Superior temporal gyrus (tissue), 1 donor: ENCODE measurements at regions not wholly inside any gene's neighbourhood (a gene's known extent, or its start where the extent isn't known, plus 50 kb on each side); places are given as distances from the start of the nearest gene placed in this dataset.

ENCODE experiments used
- DNase-seq: peaks from one replicate; pipeline ENCODE4 v3.0.0-alpha.2; 2016; ENCODE audit errors: extremely low spot score

DNA sequence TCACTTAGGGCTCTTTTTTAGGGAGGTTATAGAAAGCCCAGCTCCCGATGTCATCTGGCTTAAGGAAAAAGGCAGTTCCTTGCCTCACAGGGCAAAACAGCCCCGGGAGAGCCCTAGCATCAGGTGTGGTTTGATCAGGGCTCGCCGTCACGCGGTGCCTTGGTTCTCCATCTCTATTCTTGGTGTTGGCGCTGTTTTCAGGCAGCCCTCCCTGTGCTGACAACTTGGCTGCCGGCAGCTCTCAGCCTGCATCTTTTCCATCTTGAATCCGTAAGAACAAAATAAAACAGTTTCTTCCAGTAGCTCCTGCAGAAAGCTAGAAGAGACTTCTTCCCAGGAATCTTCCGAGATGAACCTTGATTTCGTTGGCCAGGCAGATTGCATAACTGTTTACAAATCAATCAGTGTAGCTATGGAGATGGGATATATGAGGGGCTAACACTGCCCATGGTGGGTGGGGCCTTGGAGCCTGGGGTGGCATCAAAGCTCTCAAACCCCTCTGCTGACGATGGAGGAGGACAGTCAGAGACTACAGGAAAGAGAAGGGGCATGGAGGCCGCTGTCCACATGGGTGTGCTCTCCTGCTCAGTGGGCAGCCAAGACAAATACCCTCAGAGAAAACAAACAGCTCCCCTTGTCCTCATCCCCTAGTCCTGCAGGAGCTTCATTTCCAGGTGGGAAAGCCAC lies 370.7 kb upstream of the C1orf174 start:
- no peak for DNase-seq

DNA sequence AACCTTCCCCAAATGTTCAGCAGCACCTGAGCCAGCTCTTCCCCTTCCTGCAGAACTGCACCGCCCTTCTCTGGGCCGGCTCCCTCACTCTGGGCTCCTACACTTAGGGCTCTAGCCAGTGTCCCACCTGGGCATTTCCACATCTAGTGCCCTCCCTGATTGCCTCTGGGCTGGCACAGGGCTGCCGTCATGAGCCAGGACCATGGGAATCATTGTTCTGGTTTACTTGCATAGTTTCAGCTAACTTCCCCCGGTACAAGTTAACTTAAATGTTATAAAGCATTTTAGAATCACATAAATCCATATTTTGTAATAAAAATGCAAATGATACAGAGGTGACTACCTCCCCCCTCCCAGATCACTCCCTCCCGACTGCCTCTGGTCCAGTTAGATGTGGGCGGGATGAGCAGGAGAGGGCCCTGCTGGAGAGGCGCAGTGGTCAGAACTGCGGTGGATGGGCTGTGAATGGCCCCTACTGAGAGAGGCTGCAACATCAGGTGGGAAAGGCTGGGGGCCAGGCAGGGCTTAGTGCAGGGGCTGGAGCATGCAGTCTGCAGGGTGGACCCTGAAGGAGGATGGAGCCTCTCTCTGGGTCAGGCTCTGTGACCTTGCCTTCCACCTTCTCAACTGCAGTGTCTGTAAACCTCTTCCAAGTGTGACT lies 371.4 kb upstream of the C1orf174 start:
- no peak for DNase-seq

DNA sequence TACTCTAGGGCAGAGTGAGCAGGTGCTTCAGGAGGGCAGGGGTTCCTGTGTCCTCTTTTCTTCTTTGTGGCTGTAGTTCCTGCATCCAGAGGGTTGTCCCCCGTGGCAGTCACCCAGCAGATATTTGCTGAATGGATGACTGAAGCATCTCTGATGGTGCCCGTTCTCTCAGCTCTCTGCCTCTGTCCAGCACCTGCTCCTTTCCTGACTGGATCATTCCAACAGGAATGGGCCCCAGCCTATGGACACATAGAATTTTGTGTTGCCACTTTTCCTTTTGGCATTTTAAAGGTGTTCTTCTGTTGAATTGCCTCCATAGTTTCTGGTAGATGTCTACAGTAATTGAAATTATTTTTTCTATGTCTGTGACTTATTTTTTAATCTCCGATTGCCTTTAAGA lies 372.5 kb upstream of the C1orf174 start:
- no peak for DNase-seq

DNA sequence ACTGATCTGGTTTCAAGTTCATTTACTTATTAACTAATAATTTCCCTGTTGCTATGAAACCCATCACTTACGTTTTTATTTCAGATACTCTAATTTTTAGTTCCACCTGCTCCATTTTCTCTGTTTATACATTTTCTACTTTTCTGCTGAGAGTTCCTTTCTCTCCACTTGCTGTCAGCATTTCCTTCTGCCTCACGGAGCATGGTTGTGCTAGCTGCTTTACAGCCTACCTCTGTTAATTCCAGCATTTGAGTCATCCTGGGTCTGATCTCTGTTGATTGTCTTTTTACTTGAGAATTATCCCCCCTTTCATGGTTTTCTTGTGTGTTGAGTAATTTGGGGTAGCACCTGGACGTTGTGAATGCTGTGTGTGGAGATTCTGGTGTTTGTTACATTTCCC lies 373.2 kb upstream of the C1orf174 start:
- DNase-seq = no peak

DNA sequence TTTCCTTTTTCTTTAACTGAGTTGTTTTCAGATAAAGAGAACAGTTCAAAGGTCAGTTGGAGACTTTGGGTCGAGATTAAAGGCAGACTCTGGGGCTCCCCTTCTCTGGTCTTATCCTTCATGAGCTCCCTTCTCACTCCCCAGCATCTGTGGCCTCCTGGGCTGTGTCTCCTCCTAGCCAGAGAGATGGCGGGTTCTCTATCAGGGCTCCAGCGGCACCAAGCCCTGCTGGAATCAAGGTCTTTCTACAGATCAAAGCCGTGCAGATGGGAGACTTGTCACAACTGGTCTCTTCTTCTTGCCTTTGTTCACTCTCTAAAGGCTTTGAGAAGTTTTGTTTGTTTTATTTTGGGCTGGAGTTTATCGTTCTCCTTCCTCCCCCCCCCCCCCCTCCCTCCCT lies 373.7 kb upstream of the C1orf174 start:
- no peak for DNase-seq

DNA sequence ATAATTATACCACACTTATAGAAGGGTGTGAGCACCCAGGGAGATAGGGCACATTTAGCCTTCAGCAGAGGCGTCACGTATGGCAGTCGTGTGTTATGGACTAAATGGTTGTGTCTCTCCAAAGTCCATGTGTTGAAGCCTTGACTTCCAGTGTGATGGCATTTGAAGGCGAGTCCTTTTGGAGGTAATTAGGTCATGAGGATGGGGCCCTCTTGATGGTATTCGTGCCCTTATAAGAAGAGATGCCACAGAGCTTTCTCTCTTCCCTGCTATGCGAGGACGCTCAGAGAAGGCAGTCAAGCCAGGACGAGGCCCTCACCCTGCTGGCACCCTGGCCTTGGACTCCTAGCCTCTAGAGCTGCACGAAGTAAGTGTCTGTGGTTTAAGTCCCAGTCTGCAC lies 375.0 kb upstream of the C1orf174 start:
- DNase-seq = no peak

DNA sequence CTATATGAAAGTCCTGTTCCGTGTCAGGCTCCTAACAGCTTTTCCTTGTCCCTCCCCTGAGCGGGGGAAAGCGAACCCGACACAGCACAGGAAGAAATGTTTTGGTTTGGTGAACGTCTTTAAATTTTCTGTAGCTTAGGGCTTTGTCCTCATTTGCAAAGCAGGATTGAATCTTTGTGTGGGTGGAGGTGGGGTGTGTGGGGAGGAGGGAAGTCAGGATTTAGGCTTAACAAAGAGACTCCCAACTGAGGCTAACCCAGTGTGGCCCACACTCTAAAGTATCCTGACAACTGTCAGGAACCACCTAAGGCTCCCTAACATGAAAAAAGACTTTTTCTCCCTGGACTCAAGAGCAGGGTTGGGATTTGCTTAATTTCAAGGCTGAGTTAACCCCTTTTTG lies 376.2 kb upstream of the C1orf174 start:
- no peak for DNase-seq

DNA sequence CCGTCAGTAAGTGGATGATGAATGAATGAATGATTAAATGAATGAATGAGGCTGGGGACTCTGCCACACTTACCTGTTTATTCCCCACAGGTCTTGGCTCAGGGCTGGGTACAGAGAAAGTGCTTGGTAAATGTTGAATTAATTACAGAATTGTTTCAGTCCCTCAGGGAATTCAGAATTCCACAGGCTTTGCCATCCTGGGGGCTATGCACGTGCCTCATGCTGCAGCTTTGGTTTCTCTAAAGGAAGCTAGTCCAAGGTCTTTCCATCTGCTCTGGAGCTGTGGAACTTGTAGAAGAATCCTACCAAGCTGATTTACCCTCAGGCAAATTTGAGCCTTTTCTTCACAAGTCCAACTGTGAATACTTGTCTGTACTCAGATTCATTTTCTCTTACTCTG lies 376.8 kb upstream of the AJAP1 start:
- no peak for DNase-seq

DNA sequence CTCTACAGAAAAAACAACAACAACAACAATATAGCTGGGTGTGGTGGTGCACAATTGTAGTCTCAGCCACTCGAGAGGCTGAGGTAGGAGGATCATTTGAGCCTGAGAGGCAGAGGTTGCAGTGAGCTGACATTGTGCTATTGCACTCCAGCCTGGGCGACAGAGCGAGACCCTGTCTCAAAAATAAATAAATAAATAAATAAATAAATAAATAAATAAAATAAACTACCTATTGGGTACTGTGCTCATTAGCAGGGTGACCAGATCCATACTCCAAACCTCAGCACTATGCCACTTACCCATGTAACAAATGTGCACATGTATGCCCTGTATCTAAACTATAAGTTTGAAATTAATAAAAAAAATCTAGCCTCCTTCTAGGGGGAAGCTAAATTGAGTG lies 369.4 kb upstream of the AJAP1 start:
- DNase-seq = no peak

DNA sequence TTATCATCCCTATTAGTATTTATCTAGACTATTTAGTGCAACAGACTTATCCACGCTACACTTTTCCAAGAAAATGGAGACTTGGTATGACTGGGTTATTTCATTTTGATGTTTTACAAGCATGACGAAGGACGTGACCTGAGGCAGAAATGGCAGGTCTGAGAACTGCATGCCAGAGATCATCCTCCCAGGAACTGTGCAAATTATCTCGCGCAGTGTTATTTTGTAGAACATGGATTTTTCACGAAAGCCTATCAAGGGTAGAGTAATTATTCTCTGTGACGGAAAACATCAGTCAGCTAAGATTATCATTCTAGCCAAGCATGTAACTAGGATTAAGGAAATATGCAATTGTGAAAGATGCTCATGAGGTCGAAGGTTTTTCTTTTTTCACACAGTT lies 361.5 kb upstream of the AJAP1 start:
- no peak for DNase-seq

DNA sequence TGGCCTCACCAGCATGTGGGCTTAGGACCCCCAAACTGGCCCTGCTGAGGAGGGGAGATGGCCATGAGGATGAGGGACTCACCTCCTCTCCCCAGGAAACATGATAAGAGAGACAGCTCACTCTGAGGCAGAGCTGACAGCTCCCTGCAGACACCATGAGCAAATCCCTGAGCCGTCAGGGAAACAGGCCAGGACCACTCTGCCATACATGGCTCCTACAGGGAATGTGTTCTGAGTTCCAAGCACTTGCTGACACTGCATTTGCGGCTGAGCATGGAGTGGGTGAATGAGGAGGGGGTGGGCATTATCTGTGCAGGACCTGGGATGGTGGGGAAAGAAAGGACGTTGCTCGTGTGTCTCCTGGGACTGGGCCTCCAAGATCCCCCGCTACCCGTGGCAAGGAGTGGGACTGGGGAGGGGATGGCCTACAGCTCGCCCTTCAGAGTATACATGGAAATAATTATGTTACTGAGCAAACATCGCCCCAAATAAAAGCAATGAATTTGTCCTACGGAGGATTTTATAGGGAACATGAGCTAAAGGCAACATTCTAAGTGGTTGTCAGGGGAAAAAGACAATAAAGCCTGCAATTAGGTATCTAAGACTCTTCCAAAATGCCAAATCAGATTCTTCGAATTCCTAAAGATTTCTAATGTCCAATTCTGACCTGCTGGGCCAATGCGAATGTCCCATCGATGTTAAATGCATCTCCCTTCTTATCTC lies 355.9 kb upstream of the AJAP1 start:
- no peak for DNase-seq

DNA sequence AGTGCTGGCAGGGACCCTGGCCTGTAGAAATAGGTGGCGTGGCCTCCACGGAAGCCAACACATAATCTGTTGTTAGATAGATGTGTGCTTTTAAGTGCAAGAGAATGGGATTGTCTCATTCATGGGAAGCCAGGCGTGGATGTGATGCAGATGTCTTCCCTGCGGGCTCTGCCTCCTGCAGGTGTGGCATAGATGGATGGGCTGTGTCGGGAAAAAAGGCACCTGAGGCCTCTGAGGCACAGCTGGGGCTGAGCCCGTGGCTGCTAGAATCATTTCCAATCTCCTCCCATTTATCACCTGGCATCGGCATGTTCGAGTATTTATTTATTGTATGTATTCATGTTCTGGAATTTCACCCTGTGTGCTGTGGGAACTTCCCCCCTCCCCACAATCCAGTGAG lies 353.4 kb upstream of the AJAP1 start:
- no peak for DNase-seq

DNA sequence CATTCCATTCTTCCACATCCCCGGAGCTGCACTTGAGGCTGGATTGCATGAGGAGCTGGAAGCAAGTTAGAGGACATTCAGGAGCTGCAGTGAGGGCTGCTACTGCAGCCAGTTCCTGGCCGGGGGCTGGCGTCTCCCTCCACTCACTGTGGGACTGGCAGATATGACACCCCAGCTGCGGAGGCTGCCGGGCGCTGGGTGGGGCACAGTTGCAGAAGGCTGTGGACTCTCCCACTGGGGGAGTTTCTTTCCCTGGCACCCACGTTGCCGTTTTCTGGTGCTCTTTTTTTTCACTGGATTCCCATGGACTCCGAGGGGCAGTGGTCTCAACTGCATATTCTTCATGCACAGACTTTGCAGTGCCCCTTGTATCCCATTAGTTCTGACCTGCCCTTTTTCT lies 351.1 kb upstream of the AJAP1 start:
- DNase-seq = no peak

DNA sequence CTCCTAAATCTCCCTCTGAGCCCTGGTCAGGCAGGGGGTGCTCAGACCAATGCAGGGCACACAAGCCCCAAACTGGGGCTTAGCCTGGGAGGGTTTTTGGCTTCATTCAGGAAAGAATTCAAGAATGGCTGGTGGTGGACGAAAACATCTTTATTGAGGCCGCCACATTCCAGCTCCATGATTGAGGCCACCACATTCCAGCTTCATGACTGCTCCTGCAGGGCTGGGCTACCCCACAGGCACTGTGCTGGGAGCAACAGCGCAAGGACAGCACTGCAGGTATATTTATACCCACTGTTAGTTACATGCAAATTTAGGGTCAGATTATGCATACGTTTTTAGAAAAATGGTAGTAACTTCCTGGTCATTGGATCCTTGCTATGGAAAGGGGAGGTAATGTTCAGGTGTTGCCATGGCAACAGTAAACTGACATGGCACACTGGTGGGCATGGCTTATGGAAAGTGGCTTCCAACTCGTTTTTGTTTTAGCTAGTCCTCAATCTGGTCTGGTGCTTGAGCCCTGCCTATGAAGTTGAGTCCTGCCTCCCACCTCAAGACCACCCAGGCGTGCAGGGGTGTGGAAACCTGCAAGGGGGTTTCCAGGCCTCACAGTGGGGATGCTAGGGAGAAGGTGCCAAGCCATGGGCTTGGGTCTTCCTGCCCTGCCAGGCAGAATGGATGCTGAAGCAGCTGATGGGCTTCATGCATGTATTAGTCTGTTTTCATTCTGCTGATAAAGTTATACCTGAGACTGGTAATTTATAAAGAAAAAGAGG lies 348.7 kb upstream of the AJAP1 start:
- no peak for DNase-seq

DNA sequence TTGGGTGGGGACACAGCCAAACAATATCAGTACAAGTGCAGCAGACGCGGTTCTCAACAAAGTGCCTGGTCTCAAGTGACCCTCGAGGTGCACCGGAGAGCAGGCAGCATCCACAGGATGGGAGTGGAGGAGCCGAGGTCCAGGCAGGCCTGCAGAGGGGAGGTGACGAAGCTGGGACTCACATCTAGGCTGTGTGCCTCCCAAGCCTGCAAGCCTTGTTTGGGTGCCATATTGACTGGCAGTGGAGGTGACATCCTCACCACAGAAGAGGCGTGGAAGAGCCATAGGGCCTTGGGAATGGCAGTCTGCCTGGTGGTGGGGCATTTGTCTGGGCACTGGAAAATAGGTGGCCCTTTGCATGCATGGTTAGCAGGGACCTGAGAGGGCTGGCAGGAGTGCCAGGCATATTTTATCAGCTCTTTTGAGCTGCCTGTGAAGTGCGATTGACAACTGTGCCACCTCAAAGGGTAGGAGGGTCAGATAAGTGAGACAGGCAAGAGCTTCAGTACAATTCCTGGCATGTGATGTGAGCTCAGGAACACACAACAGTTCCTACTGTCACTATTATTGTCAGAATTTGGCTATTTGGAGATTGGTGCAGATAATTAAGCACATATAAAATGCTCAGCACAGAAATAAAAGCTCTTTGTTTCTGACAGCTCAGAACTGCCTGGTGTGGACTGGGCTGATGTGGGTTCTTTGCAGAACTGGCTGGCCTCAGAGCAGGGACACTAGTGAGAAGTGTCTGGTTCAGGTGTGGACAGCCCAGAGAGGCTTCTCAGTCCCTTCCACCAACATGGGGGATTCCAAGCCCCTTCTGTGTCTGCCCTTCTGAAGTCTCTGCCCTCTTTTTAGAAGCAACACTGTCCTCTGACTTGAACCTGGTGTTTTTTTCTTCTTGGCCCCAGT lies 347.6 kb upstream of the AJAP1 start:
- DNase-seq = peak; percentile 6

DNA sequence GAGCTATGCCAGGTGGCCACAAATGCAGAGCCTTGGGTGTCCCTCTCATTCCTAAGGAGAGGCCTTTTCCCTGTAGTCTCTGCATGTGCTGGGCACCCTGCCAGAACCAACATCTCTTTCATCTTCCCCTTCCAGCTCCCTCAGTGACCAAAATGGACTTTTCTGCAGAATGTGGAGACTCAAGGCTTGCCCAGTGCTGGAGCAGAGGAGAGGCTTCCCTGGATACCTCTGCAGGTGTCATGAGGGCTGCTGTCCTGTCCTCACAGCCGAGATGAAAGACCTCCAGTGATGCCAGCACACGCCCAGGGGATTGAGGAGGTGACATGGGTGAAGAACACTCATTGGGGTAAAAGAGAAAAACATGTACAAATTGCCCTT lies 347.0 kb upstream of the AJAP1 start:
- no peak for DNase-seq

DNA sequence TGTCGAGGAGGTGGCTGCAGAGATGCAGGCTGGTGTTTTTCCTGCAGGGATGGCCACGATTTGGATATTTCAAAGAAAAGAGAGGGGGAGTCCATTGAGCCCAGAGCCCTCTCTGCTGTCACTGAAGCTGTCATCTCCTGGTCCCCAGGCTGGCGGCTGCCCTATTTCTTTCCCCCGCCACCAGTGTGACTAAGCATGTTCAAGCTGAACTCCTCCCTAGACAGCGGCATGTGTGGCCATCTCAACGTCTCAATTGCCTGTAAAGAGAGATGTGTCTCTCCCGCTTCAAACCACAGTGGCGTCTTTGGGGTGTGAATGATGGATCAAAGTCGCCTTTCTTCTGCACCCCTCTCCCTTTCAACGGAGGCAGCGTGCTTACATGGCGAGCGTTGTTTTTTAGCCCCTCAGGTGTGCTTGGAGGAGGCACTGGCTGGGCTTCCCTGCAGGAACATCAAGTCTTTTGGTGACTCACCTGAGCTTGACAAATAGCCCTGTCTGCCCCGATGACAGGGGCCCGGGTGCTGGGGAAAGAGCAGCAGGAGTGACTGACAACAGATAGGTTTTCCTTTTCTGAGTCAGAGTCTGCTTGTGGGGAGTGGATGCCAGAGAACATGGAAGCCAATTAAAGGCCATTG lies 346.4 kb upstream of the AJAP1 start:
- no peak for DNase-seq

DNA sequence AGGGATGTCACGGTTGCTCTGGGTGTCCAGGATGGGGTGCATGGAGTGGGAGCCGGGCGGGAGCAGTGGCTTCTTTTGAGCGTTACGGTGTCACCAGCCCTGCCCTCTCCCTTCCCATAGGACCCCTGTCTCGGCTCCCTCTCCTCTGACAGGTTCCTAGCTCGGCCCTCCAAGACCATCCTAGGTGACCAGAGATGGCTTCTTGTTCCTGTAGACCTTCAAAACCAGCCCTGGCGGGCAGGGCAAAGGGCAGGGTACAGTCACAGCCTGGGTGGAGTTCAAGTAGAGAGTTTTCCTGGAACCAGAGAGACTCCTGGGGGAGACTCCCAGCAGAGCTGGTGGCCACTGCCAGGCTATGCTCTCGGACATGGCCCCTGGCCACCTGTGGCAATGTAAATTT lies 345.6 kb upstream of the AJAP1 start:
- DNase-seq = no peak

DNA sequence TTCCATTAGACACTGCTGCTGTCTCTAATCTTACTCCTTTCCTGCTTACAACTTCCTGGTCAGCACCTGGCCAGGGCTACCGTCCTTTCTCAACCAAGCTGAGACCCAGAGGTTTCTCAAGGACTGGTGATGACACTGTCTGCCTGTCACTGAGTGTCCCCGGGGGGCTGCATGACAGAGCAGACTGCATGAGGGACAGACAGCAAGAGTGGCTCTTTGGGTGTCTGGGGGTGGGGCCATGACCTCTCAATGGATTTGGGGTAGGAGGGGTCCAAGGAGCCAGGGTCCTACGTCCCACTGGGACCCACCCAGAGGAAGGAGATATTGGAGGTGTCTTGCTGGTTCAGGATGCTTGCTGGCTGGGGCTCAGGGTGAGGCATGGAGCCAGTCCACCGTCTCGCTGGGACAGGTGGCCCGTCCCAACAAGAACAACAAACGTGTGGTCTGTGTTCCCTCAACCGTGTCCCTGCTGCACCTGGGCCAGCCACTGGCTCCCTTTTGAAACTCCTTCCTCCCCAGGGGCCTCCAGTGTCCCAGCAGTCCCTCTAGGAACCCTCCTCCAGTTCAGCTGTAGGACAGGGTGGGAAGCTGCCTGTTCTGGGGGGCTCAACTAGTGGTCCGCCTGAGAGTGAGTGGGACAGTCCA lies 344.6 kb upstream of the AJAP1 start:
- no peak for DNase-seq

DNA sequence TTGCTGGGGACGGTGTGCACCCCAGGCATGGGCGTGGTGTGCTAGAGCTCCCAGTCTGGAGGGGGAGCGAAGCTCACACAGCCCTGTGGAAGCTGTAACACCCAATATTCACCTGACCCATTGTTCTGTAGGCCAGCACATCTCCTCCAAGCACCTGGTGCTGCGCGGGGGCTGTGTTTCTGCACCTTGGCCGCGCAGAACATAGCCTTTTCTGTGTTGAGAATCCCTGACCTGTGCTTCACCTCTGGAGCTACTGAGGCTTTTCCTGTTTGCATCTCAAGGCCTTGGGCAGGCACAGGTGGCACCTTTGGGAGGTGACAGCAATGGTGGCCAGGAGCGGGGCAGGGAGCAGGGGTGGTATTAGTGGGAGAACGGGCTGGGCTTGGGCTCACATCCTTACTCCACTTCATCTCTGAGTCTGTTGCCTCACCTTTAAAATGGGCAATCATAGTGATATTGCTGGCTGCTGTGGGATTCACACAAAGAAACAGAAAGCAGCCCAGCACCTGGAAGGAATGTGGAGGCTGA lies 343.9 kb upstream of the AJAP1 start:
- DNase-seq = no peak
